ENCODE measurements at regions not wholly inside any gene's neighbourhood (a gene's known extent, or its start where the extent isn't known, plus 50 kb on each side); places are given as distances from the start of the nearest gene placed in this dataset.

DNA sequence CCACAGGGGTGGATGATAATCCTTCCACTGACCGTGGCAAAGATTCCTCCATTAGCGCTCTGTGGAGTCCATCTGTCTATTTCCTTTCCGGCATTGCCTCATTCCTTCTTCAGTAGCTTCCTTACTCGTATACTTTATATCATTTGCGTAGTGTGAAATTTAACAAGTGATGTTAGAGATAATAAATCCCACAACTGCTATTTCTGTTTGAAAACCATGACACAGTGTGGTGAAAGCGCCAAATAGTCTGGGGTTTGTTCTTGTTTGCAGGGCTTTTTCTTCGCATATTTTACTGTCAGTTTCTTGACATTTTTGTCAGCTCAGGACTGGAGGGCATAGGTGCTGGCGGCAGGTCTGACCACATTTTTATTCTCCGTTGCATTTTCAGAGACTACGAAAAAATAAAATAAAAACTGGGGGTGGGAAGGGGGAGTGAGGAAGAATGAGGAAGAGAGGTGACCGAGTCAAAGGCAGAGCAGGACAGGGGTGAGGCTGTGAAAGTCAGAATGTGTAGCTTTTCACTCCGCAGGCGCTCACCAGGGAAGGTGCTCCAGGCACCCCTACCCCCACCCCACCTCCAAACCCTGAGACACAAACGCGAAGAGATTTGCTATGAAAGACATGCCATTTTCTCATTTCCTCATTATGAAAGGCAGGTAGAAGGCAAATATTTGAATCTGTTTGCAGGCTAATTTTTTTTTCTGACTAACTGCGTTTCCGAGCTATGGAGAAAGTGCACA is 965.0 kb downstream of the MCTP2 start:
- H3F3A ChIP-seq (replicated peaks; ENCODE audit: low read depth): no peaks in the 10 kb centered on the region
- no peak overlapping the region; the same call in 1 of the 2 replicates for H3K4me2 ChIP-seq
- Mint-ChIP-seq H3K9me3 (peaks cover 17% of the 10 kb centered on the region), H3K36me3 (ENCODE audit: low read depth) (peaks cover 12% of the 10 kb centered on the region), H3K4me1 (peaks cover 18% of the 10 kb centered on the region), H3K4me3 (no peak overlapping the region), H3K27me3 (ENCODE audit: insufficient read depth, low read depth, poor library complexity) (peaks cover 5% of the 10 kb centered on the region), H3K27ac (peak overlapping the region; percentile 20)
- H3K4me3 ChIP-seq: no peak overlapping the region
- H3K27ac ChIP-seq (ENCODE audit: low read depth): no peak overlapping the region
- H3K27me3 ChIP-seq (ENCODE audit: insufficient read depth): no peaks in the 10 kb centered on the region
- no peaks in the 10 kb centered on the region for H3K36me3 ChIP-seq (ENCODE audit: insufficient read depth)
- TF ChIP-seq, protein P1, sequence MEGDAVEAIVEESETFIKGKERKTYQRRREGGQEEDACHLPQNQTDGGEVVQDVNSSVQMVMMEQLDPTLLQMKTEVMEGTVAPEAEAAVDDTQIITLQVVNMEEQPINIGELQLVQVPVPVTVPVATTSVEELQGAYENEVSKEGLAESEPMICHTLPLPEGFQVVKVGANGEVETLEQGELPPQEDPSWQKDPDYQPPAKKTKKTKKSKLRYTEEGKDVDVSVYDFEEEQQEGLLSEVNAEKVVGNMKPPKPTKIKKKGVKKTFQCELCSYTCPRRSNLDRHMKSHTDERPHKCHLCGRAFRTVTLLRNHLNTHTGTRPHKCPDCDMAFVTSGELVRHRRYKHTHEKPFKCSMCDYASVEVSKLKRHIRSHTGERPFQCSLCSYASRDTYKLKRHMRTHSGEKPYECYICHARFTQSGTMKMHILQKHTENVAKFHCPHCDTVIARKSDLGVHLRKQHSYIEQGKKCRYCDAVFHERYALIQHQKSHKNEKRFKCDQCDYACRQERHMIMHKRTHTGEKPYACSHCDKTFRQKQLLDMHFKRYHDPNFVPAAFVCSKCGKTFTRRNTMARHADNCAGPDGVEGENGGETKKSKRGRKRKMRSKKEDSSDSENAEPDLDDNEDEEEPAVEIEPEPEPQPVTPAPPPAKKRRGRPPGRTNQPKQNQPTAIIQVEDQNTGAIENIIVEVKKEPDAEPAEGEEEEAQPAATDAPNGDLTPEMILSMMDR (conservative IDR thresholded peaks at IDR 0.05; ENCODE audit: low read depth in 2 of 2): no peak
- TF ChIP-seq ZNF331 (CRISPR knock-in tag; IDR thresholded peaks at IDR 0.05; ENCODE audit: low read depth) (no peak), POLR2AphosphoS5 (IDR thresholded peaks at IDR 0.05; ENCODE audit: low read depth) (no peak), NANOG (IDR thresholded peaks at IDR 0.05; ENCODE audit: borderline replicate concordance) (no peak), ZNF462 (CRISPR knock-in tag; IDR thresholded peaks at IDR 0.05) (no peak), EZH2phosphoT487 (IDR thresholded peaks at IDR 0.05; ENCODE audit: unreplicated experiment) (no peak), REST (IDR thresholded peaks at IDR 0.05; ENCODE audit: unreplicated experiment) (no peak), STAT1 (IDR thresholded peaks at IDR 0.05; ENCODE audit: unreplicated experiment) (no peak), CREB1 (CRISPR knock-in tag; IDR thresholded peaks at IDR 0.05; ENCODE audit: low read depth) (no peak)
- DNase-seq (ENCODE audit: low spot score): peak; percentile 4
- no peaks in the 10 kb centered on the region for H4K20me1 ChIP-seq (replicated peaks; ENCODE audit: insufficient read depth)
- H3K4me1 ChIP-seq (ENCODE audit: insufficient read depth): peaks cover 19% of the 10 kb centered on the region
- H3K79me2 ChIP-seq (replicated peaks; ENCODE audit: insufficient read depth): no peaks in the 10 kb centered on the region
- ATAC-seq: peak; percentile 78
- peak overlapping the region; percentile 44 for H2AFZ ChIP-seq
- H3K9me2 ChIP-seq (ENCODE audit: insufficient read depth): no peaks in the 10 kb centered on the region; the same call in 1 of the 2 replicates
